Activated CD4-positive, alpha-beta T cell treated with anti-CD3 and anti-CD28 coated beads, Interleukin-10, Interleukin-2, amounts not matched to agents 100 ng/mL and 50 ng/mL, durations not matched to agents 16 hours and 8 hours (primary cell): ENCODE measurements at regions not wholly inside any gene's neighbourhood (a gene's known extent, or its start where the extent isn't known, plus 50 kb on each side); places are given as distances from the start of the nearest gene placed in this dataset.
"Not testable (repeated sequence)": the region's sequence is repeated elsewhere in the genome, so short reads cannot be mapped to it uniquely, and the experiment has no call there.

Experiments
- DNase-seq: peaks from one replicate; pipeline ENCODE4 v3.0.0-alpha.2; 2020

GRCh38 chr17:83204230-83204725, 124.9 kb downstream of the METRNL start:
- DNase-seq, result no peak

DNA sequence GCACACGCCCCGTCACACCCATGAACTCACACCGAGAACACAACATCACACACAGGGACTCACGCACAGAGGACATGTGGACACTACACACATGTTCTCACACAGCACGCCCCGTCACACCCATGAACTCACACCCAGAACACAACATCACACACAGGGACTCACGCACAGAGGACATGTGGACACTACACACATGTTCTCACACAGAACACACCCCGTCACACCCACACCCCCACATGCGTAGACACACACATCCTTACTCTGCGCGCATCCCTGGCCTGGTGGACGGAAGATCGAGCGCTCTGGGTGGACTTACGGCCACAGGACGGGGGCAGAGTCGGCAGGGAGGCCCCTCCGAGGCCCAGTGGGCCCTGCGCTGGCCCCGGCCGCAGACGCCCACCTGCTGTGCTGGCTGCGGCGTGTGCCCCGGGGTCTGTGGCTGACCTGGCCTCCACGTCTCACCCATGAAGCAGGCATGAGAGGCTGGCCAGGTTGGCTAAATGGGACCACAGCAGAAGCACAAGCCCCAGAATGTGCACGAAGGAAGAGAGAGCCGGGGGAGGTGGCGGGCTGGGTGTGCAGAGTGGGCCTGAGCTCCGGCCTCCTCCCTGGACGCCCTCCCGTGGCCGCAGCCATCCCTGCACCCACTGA, 125.5 kb downstream of the METRNL start:
- not testable (repeated sequence) for DNase-seq

GRCh38 chr17:83205387-83206035, 126.1 kb downstream of the METRNL start:
- DNase-seq, result peak; percentile 78

DNA sequence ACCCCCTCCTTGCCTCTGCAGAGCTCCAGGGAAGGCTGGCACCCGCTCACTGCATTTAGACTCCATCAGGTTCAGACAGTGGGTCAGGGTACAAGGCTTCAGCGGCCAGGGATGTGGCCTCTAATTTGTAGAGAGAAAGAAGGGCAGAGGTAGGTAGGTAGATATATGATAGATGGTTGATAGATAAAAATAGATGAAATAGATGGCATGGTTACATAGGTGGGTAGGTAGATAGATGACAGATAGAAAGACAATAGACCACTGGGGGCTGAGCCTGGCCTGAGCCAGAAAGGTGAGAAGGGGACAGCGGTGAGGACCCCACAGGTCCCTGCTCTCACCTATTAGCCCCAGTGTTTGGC, 126.6 kb downstream of the METRNL start:
- DNase-seq, result not testable (repeated sequence)

DNA sequence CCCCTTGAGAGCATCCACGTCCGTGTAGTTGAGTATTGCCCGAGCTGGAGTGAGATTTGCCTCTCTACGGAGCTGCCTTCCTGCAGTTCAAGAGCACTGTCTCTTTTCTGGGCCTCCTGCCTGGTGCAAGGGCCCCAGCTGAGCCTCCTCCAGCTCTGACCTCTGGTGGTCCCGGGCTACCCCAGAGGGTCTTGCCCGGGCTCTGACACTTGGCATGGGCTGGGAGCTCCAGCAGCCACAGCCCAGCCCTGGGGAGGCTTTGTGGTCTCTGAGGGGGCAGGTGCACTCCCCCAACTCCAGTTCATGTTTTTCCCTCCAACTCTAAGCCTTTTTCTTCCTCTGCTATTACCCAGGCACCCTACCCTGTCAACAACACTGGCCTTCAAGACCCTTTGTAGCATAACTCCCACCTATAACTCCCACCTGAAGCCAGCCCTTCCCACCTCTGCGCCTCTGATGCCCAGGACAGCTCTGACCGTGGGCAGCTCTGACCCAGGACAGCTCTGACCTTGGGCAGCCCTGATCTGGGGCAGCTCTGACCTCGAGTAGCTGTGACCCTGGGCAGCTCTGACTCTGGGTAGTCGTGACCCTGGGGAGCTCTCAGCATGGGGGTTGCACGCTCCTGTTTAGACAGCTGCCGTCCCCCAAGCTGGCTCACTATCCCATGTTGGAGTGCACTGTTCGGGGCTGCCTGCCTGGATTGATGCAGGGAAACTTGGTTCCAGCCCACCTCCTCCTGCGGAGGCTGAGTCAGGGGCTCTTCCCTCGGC, 127.6 kb downstream of the METRNL start:
- DNase-seq, result not testable (repeated sequence)

GRCh38 chr17:83247001-83247400, 167.6 kb downstream of the METRNL start:
- peak; percentile 26 for DNase-seq
